NCI-H2196 (cell line): ENCODE measurements at regions not wholly inside any gene's neighbourhood (a gene's known extent, or its start where the extent isn't known, plus 50 kb on each side); places are given as distances from the start of the nearest gene placed in this dataset.
"Not testable (repeated sequence)": the region's sequence is repeated elsewhere in the genome, so short reads cannot be mapped to it uniquely, and the experiment has no call there.

Experiments
- DNase-seq: peaks from one replicate; lab custom pipeline; 2025; ENCODE audit not compliant: unreplicated experiment; lab: John Stamatoyannopoulos, UW

DNA sequence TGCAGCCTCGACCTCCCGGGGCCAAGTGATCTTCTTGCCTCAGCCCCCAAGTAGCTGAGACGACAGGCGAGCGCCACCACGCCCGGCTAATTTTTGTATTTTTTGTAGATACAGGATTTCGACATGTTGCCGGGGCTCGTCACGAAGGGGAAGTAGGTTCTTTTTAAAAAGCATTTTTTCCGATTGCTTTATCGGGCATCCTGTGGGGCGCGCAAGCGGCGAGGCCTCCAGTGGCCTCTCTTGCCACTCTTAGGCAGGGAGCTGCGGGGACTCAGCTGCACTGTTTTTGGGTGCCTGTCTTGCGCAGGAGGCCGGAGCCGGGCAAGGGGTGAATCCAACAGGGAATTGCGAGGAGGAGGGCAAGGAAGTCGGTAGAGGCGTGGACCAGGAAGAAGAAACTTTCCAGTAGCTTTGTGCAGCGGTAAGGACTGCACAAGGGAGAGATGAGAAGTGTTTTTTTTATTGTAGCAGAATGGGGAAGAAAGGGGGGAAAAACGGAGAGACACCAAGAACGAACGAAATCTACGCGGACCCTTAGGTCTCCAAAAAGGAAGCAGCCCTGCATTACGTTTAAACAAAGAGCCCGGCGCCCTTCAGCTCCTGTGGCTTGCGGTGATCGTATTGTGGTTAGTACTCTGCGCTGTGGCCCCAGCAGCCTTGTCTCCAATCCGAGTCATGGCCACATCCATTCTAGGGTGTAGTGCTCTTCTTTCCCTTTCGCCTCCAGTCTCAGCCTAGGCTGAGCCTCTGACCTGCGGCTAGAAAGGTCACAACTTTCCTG is 164.8 kb downstream of the PPIAL4G start:
- DNase-seq = no peak

GRCh38 chr1:148317288-148317985 is 165.4 kb upstream of the NBPF11 start:
- no peak for DNase-seq

- no peak for DNase-seq
Observed at GRCh38 chr1:148315071-148315811, 163.2 kb upstream of the NBPF11 start.

DNA sequence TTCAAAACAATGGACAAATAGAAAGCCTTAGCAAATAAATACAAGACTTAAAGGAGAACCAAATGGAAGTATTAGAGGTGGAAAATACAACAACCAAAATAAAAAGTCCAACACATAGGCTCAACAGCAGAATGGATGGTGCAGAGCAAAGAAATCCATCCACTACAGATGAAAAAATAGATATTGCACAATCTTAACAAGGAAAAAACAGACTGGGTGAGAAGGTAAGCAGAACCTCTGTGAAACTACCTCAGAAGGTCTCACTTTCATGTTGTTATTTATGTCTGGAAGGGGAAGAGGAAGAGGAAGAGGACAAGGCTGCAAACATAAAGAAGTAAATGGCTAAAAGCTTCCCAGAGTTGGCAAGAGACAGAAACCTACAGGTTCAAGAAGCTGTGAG is 158.7 kb upstream of the NBPF11 start:
- no peak for DNase-seq

GRCh38 chr1:148309940-148310500 is 157.9 kb upstream of the NBPF11 start:
- DNase-seq = no peak

GRCh38 chr1:148308832-148309458 is 156.9 kb upstream of the NBPF11 start:
- DNase-seq = no peak

- DNase-seq = no peak
Observed at GRCh38 chr1:148307583-148308185, 155.6 kb upstream of the NBPF11 start.

DNA sequence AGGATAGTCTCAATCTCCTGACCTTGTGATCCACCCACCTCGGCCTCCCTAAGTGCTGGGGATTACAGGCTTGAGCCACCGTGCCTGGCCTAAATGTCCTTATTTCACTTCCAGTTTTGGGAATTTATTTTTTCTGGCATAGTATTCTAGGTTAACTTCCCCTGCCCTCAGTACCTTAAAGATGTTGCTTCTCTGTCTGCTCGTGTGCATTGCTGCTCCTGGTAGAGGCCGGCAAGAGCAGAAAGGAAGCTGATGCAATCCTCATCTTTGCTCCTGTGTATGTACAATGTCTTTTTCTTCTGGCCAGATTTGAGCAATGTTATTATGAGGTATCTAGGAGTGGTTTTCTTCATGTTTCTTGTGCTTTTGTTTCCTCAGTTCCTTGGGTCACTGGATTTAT is 152.9 kb upstream of the NBPF11 start:
- not testable (repeated sequence) for DNase-seq

- not testable (repeated sequence) for DNase-seq
Observed at GRCh38 chr1:148302586-148303364, 150.7 kb upstream of the NBPF11 start.

DNA sequence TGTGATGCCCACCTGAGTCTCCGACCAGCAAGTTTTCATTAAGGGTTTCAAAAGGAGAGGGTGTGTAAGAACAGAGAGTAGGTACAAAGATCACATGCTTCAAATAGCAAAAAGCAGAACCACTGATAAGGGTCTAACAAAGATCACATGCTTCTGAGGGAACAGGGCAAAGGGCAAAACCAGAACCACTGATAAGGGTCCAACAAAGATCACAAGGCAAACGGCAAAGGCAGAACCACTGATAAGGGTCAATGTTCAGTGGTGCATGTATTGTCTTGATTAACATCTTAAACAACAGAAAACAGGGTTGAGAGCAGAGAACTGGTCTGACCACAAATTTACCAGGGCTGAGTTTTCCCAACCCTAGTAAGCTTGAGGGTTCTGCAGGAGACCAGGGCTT is 145.8 kb upstream of the NBPF11 start:
- DNase-seq = not testable (repeated sequence)

- DNase-seq = no peak
Observed at GRCh38 chr1:148296511-148296910, 144.4 kb upstream of the NBPF11 start.

DNA sequence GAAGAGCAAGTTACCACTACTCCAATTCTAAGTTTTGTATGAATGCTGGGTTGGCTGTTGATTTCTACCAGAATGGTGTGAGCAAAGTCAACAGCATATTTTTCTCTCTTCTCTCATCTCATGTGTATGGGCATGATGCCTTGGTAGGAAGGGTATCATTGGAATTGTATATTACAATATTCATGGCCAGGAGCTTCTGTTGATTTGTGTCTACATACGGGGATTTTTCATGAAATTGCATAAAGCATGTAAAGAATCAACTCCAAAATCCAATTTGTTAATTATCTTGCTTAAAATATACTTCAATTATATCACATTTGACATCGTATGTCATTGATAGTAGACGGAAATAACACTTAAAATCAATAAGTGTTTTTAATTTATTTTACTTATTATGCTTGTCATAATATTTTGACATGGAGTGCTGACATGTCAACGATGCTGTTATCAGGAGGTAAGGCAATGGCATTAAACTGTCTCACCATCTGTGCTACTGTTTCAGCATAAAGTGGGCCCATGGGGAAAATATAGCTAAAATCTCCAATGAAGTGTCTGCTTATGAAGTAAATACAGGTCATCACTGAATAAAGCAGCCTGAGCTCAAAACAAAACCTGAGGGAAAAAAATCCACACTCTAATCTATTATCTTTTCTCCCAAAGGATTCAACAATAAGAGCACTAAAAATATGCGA is 142.2 kb upstream of the NBPF11 start:
- DNase-seq = no peak

DNA sequence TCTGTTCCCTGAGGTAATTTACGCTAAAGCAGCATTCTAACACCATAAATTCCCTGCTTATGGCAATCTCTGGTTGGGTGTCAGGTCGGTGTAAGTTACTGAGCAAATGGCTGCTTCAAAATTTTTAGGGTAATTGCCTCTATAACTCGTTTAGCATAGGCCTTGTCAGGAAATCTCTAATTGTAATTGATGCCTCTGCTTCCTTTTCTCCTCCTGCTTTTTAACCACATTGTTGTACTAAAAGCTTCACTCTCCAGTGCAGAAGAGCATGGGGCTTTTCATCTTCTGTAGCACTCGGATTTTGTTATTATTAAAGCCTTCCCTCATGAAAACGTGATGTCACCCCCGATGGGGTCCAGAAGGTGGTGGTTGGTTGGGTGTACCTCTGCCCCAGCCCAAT is 141.6 kb upstream of the NBPF11 start:
- DNase-seq = no peak

- no peak for DNase-seq
Observed at GRCh38 chr1:148292915-148293314, 140.8 kb upstream of the NBPF11 start.

DNA sequence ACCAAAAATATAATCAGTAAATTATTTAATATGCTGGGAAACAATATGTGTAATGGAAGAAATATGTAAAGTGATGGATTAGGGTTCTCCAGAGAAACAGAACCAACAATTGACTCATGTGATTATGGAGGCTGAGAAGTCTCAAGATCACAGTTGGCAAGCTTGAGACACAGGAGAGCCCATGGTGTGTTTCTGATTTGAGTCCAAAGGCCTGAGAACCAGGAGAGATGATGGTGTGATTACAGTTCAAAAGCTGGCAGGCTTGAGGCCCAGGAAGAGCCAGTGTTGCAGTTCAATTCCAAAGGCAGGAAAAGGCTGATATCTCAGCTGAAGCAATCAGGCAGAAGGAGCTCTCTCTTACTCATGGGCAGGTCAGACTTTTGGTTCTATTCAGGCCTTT is 138.8 kb upstream of the NBPF11 start:
- DNase-seq = no peak

- no peak for DNase-seq
Observed at GRCh38 chr1:148289647-148290046, 137.6 kb upstream of the NBPF11 start.

GRCh38 chr1:148285946-148286345 is 133.9 kb upstream of the NBPF11 start:
- not testable (repeated sequence) for DNase-seq

GRCh38 chr1:148280831-148281572 is 128.9 kb upstream of the NBPF11 start:
- DNase-seq = not testable (repeated sequence)
